ENCODE measurements at regions not wholly inside any gene's neighbourhood (a gene's known extent, or its start where the extent isn't known, plus 50 kb on each side); places are given as distances from the start of the nearest gene placed in this dataset.

DNA sequence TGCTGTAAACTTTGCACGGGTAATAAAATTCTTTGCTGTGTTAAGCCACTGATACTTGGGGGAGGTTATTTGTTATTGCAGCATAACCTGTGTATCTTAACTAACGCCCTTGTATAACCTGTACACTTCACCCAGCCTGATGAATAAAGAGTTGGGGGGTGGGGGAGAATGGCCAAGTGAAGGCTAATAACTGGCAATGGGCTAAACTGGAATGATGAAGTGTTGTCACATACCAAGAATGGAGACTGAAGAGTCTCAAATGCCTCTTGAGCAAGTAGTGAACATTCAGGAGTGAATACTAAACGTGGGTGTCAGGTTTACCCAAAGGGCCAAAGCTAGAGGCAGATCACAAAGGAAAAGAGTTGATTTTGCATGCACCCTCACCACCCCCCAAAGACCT lies 169.4 kb downstream of the C1orf94 start:
- Histone ChIP-seq H3K4me3 (ENCODE audit: low read depth, low read length, poor library complexity, severe bottlenecking) (no peak overlapping the region), H3K9me3 (ENCODE audit: low read length) (no peaks in the 10 kb centered on the region), H3K79me2 (ENCODE audit: insufficient read depth, low read length) (no peaks in the 10 kb centered on the region), H3K9ac (ENCODE audit: low read length) (no peak overlapping the region), H2AFZ (ENCODE audit: low read length) (no peak overlapping the region), H3F3A (ENCODE audit: insufficient read depth, low read length) (no peaks in the 10 kb centered on the region), H4K20me1 (ENCODE audit: insufficient read depth, low read length) (no peaks in the 10 kb centered on the region), H3K4me2 (ENCODE audit: low read length) (no peak overlapping the region), H3K27me3 (ENCODE audit: insufficient read depth, low read length) (no peaks in the 10 kb centered on the region), H3K27ac (ENCODE audit: low read depth, low read length, poor library complexity, severe bottlenecking) (no peak overlapping the region), H3K9me2 (ENCODE audit: low read depth, low read length) (no peaks in the 10 kb centered on the region), H3K4me1 (ENCODE audit: insufficient read depth, low read length, severe bottlenecking) (no peaks in the 10 kb centered on the region), H3K36me3 (ENCODE audit: insufficient read depth, low read length) (no peaks in the 10 kb centered on the region)
- TF ChIP-seq, protein P1, sequence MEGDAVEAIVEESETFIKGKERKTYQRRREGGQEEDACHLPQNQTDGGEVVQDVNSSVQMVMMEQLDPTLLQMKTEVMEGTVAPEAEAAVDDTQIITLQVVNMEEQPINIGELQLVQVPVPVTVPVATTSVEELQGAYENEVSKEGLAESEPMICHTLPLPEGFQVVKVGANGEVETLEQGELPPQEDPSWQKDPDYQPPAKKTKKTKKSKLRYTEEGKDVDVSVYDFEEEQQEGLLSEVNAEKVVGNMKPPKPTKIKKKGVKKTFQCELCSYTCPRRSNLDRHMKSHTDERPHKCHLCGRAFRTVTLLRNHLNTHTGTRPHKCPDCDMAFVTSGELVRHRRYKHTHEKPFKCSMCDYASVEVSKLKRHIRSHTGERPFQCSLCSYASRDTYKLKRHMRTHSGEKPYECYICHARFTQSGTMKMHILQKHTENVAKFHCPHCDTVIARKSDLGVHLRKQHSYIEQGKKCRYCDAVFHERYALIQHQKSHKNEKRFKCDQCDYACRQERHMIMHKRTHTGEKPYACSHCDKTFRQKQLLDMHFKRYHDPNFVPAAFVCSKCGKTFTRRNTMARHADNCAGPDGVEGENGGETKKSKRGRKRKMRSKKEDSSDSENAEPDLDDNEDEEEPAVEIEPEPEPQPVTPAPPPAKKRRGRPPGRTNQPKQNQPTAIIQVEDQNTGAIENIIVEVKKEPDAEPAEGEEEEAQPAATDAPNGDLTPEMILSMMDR (IDR thresholded peaks at IDR 0.05; ENCODE audit: low read length) = no peak
- no peak for TF ChIP-seq EZH2 (IDR thresholded peaks at IDR 0.05; ENCODE audit: borderline replicate concordance, low read length)

DNA sequence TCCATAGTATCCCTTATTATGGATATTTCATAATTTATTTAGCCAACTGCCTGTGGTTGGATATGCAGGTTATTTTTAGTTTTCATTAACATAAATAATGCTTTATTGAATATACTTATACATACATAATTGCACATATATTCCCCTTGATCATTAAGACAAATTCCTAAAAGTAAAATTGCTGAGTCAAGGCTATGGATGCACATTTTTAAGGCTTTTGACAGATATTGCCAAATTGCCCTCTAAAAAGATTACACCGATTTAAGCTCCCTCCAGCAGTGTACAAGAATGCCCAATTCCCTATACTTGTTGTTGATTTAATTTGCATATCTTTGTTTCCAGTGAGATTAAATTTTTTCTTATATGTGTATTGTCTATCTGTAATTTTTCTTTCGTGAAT lies 176.7 kb downstream of the C1orf94 start:
- Histone ChIP-seq H3K4me3 (ENCODE audit: low read depth, low read length, poor library complexity, severe bottlenecking) (no peak overlapping the region), H3K27ac (ENCODE audit: low read depth, low read length, poor library complexity, severe bottlenecking) (no peak overlapping the region), H3F3A (ENCODE audit: insufficient read depth, low read length) (no peaks in the 10 kb centered on the region), H3K9me2 (ENCODE audit: low read depth, low read length) (no peaks in the 10 kb centered on the region), H3K27me3 (ENCODE audit: insufficient read depth, low read length) (no peaks in the 10 kb centered on the region), H3K9me3 (ENCODE audit: low read length) (no peaks in the 10 kb centered on the region), H3K4me1 (ENCODE audit: insufficient read depth, low read length, severe bottlenecking) (no peaks in the 10 kb centered on the region), H3K4me2 (ENCODE audit: low read length) (no peak overlapping the region), H3K36me3 (ENCODE audit: insufficient read depth, low read length) (no peaks in the 10 kb centered on the region), H4K20me1 (ENCODE audit: insufficient read depth, low read length) (no peaks in the 10 kb centered on the region), H2AFZ (ENCODE audit: low read length) (no peak overlapping the region), H3K79me2 (ENCODE audit: insufficient read depth, low read length) (no peaks in the 10 kb centered on the region), H3K9ac (ENCODE audit: low read length) (no peak overlapping the region)
- TF ChIP-seq EZH2 (IDR thresholded peaks at IDR 0.05; ENCODE audit: borderline replicate concordance, low read length) = no peak
- TF ChIP-seq, protein P1 (IDR thresholded peaks at IDR 0.05; ENCODE audit: low read length) = no peak

DNA sequence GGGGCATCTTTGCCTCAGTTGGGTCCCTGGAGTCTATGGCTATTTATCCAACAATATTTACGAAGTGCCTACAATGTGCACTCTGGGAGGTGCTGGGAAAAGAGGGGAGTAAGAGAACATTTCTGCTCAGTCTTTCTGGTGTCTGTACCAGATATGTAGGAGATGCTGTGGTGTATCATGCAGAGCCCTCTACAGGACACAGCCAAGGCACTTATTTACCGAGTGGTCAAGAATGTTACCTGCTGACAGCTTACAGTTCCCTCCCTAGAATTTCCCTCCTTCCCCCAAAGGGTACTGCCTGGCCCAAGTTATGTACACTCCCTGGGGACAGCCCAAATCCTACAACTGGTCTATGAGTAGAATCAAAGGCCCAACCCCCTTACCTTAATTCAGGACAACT lies 177.7 kb downstream of the C1orf94 start:
- no peak overlapping the region for H2AFZ ChIP-seq (ENCODE audit: low read length)
- no peaks in the 10 kb centered on the region for H3K4me1 ChIP-seq (ENCODE audit: insufficient read depth, low read length, severe bottlenecking)
- no peaks in the 10 kb centered on the region for H3K27me3 ChIP-seq (ENCODE audit: insufficient read depth, low read length)
- H3K4me3 ChIP-seq (ENCODE audit: low read depth, low read length, poor library complexity, severe bottlenecking) = no peak overlapping the region
- no peaks in the 10 kb centered on the region for H3K79me2 ChIP-seq (ENCODE audit: insufficient read depth, low read length)
- no peaks in the 10 kb centered on the region for H3K36me3 ChIP-seq (ENCODE audit: insufficient read depth, low read length)
- no peaks in the 10 kb centered on the region for H3K9me2 ChIP-seq (ENCODE audit: low read depth, low read length)
- H3K27ac ChIP-seq (ENCODE audit: low read depth, low read length, poor library complexity, severe bottlenecking) = no peak overlapping the region
- no peaks in the 10 kb centered on the region for H3K9me3 ChIP-seq (ENCODE audit: low read length)
- H3K4me2 ChIP-seq (ENCODE audit: low read length) = no peak overlapping the region
- no peak overlapping the region for H3K9ac ChIP-seq (ENCODE audit: low read length)
- TF ChIP-seq EZH2 (IDR thresholded peaks at IDR 0.05; ENCODE audit: borderline replicate concordance, low read length) = no peak
- TF ChIP-seq, protein P1 (IDR thresholded peaks at IDR 0.05; ENCODE audit: low read length) = no peak
- no peaks in the 10 kb centered on the region for H3F3A ChIP-seq (ENCODE audit: insufficient read depth, low read length)
- no peaks in the 10 kb centered on the region for H4K20me1 ChIP-seq (ENCODE audit: insufficient read depth, low read length)
